PC-9 (cell line): ENCODE measurements at regions not wholly inside any gene's neighbourhood (a gene's known extent, or its start where the extent isn't known, plus 50 kb on each side); places are given as distances from the start of the nearest gene placed in this dataset.
A peak's percentile ranks its signal among the peaks of the same experiment; 100 is the strongest.

ENCODE experiments used
- BruUV-seq: library from RNA; stranded (reverse); fragments of 400-500 nt; replicated peaks from 2 replicates; lab custom pipeline; 2021; lab: Mats Ljungman, UMichigan
- CTCF ChIA-PET: fragments of 300-600 bp; sonication (Branson Sonifier 250); formaldehyde crosslinking; loops from one replicate; lab custom pipeline; 2022; ENCODE audit warnings: antibody characterized with exemption; lab: Charles Lee
- POLR2A ChIA-PET: fragments of 300-600 bp; sonication (Branson Sonifier 250); formaldehyde crosslinking; loops from one replicate; lab custom pipeline; 2022; ENCODE audit warnings: antibody characterized with exemption; ENCODE audit not compliant: unreplicated experiment; lab: Charles Lee
- DNase-seq, 2 experiments: peaks; one replicate each; pipeline versions ENCODE4 v3.0.0 to v3.0.0-alpha.2; 2015 to 2022; ENCODE audit warnings: mixed read lengths in 1 of 2
- H2AFZ ChIP-seq: fragments of 200-600 bp; sonication (generic); 2 replicates; pipeline ENCODE4 v1.8.1; 2017; ENCODE audit warnings: antibody characterized with exemption
- H3F3A ChIP-seq: fragments of 200-600 bp; sonication (generic); 2 replicates; pipeline ENCODE4 v1.8.1; 2017; ENCODE audit warnings: antibody characterized with exemption, mild to moderate bottlenecking, low read depth; ENCODE audit not compliant: insufficient read depth
- H3K27ac ChIP-seq: fragments of 200-600 bp; sonication (generic); 2 replicates; pipeline ENCODE4 v1.6.1; 2016; ENCODE audit warnings: mixed run types
- H3K27me3 ChIP-seq: fragments of 200-600 bp; sonication (generic); 2 replicates; pipeline ENCODE4 v1.6.1; 2016; ENCODE audit warnings: low read depth, mixed run types; ENCODE audit not compliant: insufficient read depth
- H3K36me3 ChIP-seq: fragments of 200-600 bp; sonication (generic); 2 replicates; pipeline ENCODE4 v1.6.1; 2016; ENCODE audit warnings: low read depth, mixed run types
- H3K4me1 ChIP-seq: fragments of 200-600 bp; sonication (generic); replicated peaks from 2 replicates; pipeline ENCODE4 v1.6.1; 2016; ENCODE audit warnings: mixed run types; ENCODE audit not compliant: insufficient read depth
- H3K4me2 ChIP-seq: fragments of 200-600 bp; sonication (generic); 2 replicates; pipeline ENCODE4 v1.6.1; 2017; ENCODE audit warnings: mixed run types
- H3K4me3 ChIP-seq: fragments of 200-600 bp; sonication (generic); 2 replicates; pipeline ENCODE4 v1.6.1; 2016; ENCODE audit warnings: mixed run types
- H3K79me2 ChIP-seq: fragments of 200-600 bp; sonication (generic); 2 replicates; pipeline ENCODE4 v1.6.1; 2017; ENCODE audit warnings: low read depth, mixed run types
- H3K9me2 ChIP-seq: fragments of 200-600 bp; sonication (generic); 2 replicates; pipeline ENCODE4 v1.8.1; 2017; ENCODE audit warnings: mild to moderate bottlenecking; ENCODE audit not compliant: insufficient read depth
- H3K9me3 ChIP-seq: fragments of 200-600 bp; sonication (generic); 2 replicates; pipeline ENCODE4 v1.8.1; 2016; ENCODE audit warnings: low read depth; ENCODE audit not compliant: insufficient read depth
- H4K20me1 ChIP-seq: fragments of 200-600 bp; sonication (generic); 2 replicates; pipeline ENCODE4 v1.8.1; 2017; ENCODE audit not compliant: insufficient read depth
- CTCF ChIP-seq: fragments of 200-600 bp; sonication (generic); conservative IDR thresholded peaks from 2 replicates; pipeline ENCODE4 v1.6.1; 2017; ENCODE audit warnings: mixed run types, antibody characterized with exemption, mild to moderate bottlenecking, moderate library complexity
- EZH2 ChIP-seq: fragments of 200-600 bp; sonication (generic); IDR thresholded peaks from 2 replicates; pipeline ENCODE4 v1.8.0; 2017; ENCODE audit warnings: antibody characterized with exemption, low read depth
- intact Hi-C: fragments of 100-400 bp; cut with micrococcal nuclease; formaldehyde crosslinking; loops from one replicate; pipeline ENCODE4 v1.10.0; 2022; ENCODE audit not compliant: unreplicated experiment

GRCh38 chr3:21294768-21295167 is 456.2 kb downstream of the ZNF385D start:
- Histone ChIP-seq H3K9me3 (no peaks in the 10 kb centered on the region), H3K4me3 (no peak overlapping the region), H3K9me2 (no peaks in the 10 kb centered on the region), H3K79me2 (no peaks in the 10 kb centered on the region), H3K36me3 (no peaks in the 10 kb centered on the region), H2AFZ (no peak overlapping the region), H3F3A (no peaks in the 10 kb centered on the region), H3K27me3 (no peaks in the 10 kb centered on the region), H3K27ac (no peak overlapping the region), H3K4me2 (no peak overlapping the region), H3K4me1 (no peaks in the 10 kb centered on the region), H4K20me1 (0 out of 2 replicates have a peak, but pooled peaks cover 3% of the 10 kb centered on the region)
- ChIA-PET POLR2A (no interaction called here), CTCF (no interaction called here)
- no peak for DNase-seq
- intact Hi-C loops = no loop called here
- TF ChIP-seq EZH2 (no peak), CTCF (no peak)
- BruUV-seq = no TSS peak

- Histone ChIP-seq H2AFZ (no peak overlapping the region), H3F3A (no peaks in the 10 kb centered on the region), H3K27ac (no peak overlapping the region), H3K27me3 (no peaks in the 10 kb centered on the region), H3K36me3 (no peaks in the 10 kb centered on the region), H4K20me1 (0 out of 2 replicates have a peak, but pooled peaks cover 3% of the 10 kb centered on the region), H3K79me2 (no peaks in the 10 kb centered on the region), H3K4me3 (no peak overlapping the region), H3K9me2 (no peaks in the 10 kb centered on the region), H3K4me2 (no peak overlapping the region), H3K9me3 (no peaks in the 10 kb centered on the region), H3K4me1 (no peaks in the 10 kb centered on the region)
- intact Hi-C loops = no loop called here
- ChIA-PET POLR2A (no interaction called here), CTCF (no interaction called here)
- BruUV-seq = no TSS peak
- DNase-seq = no peak
- TF ChIP-seq CTCF = no peak
- no peak for TF ChIP-seq EZH2
Measured at GRCh38 chr3:21292971-21293370, 458.0 kb downstream of the ZNF385D start.

- Histone ChIP-seq H3K9me3 (no peaks in the 10 kb centered on the region), H3K4me1 (no peaks in the 10 kb centered on the region), H3K4me3 (no peak overlapping the region), H3K27ac (no peak overlapping the region), H4K20me1 (0 out of 2 replicates have a peak, but pooled peaks cover 3% of the 10 kb centered on the region), H3K9me2 (no peaks in the 10 kb centered on the region), H2AFZ (no peak overlapping the region), H3K4me2 (no peak overlapping the region), H3F3A (no peaks in the 10 kb centered on the region), H3K36me3 (no peaks in the 10 kb centered on the region), H3K79me2 (no peaks in the 10 kb centered on the region), H3K27me3 (no peaks in the 10 kb centered on the region)
- intact Hi-C loops = no loop called here
- CTCF ChIA-PET = no interaction called here
- POLR2A ChIA-PET = no interaction called here
- TF ChIP-seq CTCF (peak; percentile 74), EZH2 (no peak)
- no peak for DNase-seq
- no TSS peak for BruUV-seq
Measured at GRCh38 chr3:21290557-21290956, 460.5 kb downstream of the ZNF385D start.
